Colonic mucosa (tissue), 4 donors: ENCODE measurements at regions not wholly inside any gene's neighbourhood (a gene's known extent, or its start where the extent isn't known, plus 50 kb on each side); places are given as distances from the start of the nearest gene placed in this dataset.

Experiments used
- DNase-seq: peaks from one replicate; pipeline ENCODE4 v3.0.0-alpha.2; 2020
- H3K27ac ChIP-seq: fragments of 200-600 bp; one replicate; pipeline ENCODE4 v1.8.0; 2021
- H3K27me3 ChIP-seq: fragments of 200-600 bp; one replicate; pipeline ENCODE4 v1.8.0; 2021
- H3K36me3 ChIP-seq: fragments of 200-600 bp; one replicate; pipeline ENCODE4 v1.8.0; 2021
- H3K4me1 ChIP-seq: fragments of 200-600 bp; one replicate; pipeline ENCODE4 v1.8.0; 2021; ENCODE audit warnings: mild to moderate bottlenecking
- H3K4me3 ChIP-seq: fragments of 200-600 bp; one replicate; pipeline ENCODE4 v1.8.0; 2021
- H3K9ac ChIP-seq, 2 donors: one replicate each; pipeline ENCODE4 v1.7.0; 2013; ENCODE audit warnings: control low read depth in 2 of 2, low read depth in 2 of 2, low read length in 2 of 2
- H3K9me3 ChIP-seq: fragments of 200-600 bp; one replicate; pipeline ENCODE4 v1.8.0; 2021
- intact Hi-C: fragments of 100-400 bp; cut with DNase I; formaldehyde crosslinking; loops from one replicate; pipeline ENCODE4 v1.14.1; 2022
- TF ChIP-seq, protein P1 (sequence below): fragments of 200-600 bp; IDR thresholded peaks from one replicate; pipeline ENCODE4 v1.8.0; 2022; ENCODE audit warnings: antibody characterized with exemption, mild to moderate bottlenecking
- donor health status: healthy.
- donor health status: DM: no; HTN: no; CAD: no.
- donor health status: DM: no; HTN: no; CAD: no.

DNA sequence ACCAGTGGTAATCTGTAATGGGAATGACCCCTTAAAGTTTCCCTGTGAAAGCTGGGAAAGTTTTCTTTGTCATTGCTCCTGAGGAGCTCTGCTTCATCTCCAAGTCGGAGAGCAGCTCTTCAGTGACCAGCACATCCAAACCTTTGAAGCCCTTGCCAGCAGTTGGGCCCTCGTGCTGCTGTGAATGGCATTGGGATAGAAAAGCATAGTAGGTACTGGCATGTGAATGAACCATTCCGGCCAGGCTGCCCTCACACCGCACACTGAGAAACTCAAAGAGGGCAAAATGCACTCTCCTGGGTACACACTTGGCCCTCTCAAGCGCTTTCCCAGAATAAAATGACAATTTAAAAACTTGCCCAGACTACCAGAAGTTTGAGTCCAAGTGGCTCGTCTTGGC is 1135.0 kb upstream of the WWC1 start:
- H3K4me3 ChIP-seq = no peak overlapping the region
- TF ChIP-seq, protein P1, sequence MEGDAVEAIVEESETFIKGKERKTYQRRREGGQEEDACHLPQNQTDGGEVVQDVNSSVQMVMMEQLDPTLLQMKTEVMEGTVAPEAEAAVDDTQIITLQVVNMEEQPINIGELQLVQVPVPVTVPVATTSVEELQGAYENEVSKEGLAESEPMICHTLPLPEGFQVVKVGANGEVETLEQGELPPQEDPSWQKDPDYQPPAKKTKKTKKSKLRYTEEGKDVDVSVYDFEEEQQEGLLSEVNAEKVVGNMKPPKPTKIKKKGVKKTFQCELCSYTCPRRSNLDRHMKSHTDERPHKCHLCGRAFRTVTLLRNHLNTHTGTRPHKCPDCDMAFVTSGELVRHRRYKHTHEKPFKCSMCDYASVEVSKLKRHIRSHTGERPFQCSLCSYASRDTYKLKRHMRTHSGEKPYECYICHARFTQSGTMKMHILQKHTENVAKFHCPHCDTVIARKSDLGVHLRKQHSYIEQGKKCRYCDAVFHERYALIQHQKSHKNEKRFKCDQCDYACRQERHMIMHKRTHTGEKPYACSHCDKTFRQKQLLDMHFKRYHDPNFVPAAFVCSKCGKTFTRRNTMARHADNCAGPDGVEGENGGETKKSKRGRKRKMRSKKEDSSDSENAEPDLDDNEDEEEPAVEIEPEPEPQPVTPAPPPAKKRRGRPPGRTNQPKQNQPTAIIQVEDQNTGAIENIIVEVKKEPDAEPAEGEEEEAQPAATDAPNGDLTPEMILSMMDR = no peak
- intact Hi-C loops = no loop called here
- H3K27ac ChIP-seq = no peak overlapping the region
- H3K9ac ChIP-seq = no peak overlapping the region
- H3K27me3 ChIP-seq = no peaks in the 10 kb centered on the region
- DNase-seq = no peak
- H3K4me1 ChIP-seq = no peaks in the 10 kb centered on the region
- H3K36me3 ChIP-seq = no peaks in the 10 kb centered on the region
- H3K9me3 ChIP-seq = no peaks in the 10 kb centered on the region

DNA sequence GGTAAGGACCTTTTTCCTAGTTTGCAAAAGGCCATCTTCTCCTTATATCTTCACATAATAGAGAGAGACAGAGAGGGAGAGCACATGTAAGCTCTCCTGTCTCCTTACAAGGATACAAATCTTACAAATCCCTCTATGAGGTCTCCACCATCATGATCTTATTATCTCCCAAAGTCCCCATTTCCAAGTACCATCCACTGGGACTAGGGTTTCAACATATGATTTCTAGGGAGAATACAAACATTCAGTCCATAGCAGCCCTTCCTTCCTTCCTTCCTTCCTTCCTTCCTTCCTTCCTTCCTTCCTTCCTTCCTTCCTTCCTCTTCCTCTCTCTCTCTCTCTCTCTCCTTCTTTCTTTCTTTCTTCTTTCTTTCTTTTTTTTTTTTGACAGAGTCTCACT is 1132.9 kb upstream of the WWC1 start:
- Histone ChIP-seq H3K27me3 (no peaks in the 10 kb centered on the region), H3K4me1 (no peaks in the 10 kb centered on the region), H3K9ac (no peak overlapping the region), H3K4me3 (no peak overlapping the region), H3K36me3 (no peaks in the 10 kb centered on the region), H3K27ac (no peak overlapping the region), H3K9me3 (no peaks in the 10 kb centered on the region)
- intact Hi-C loops = no loop called here
- TF ChIP-seq, protein P1 = no peak
- DNase-seq = no peak

DNA sequence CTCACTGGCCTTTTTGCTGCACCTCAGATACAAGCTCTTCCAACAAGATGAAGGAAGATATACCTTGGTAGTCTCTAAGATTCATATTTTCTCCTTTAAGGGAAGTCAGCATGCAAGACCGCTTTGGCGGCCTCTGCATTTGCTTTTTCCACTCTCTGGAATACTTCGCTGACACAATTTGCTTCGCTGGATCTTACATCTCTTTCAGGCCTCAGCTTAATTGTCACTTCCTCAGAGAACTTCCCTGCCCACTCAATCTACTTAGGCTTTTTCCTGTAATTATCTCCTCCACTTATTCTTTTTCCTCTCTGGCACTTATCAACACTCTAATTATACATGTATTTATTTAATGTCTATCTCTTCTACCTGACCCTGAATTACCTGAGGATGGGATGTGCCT is 1131.1 kb upstream of the WWC1 start:
- DNase-seq = no peak
- H3K27me3 ChIP-seq = no peaks in the 10 kb centered on the region
- H3K9ac ChIP-seq = no peak overlapping the region
- H3K36me3 ChIP-seq = no peaks in the 10 kb centered on the region
- TF ChIP-seq, protein P1 = no peak
- H3K4me1 ChIP-seq = no peaks in the 10 kb centered on the region
- no peaks in the 10 kb centered on the region for H3K9me3 ChIP-seq
- H3K4me3 ChIP-seq = no peak overlapping the region
- H3K27ac ChIP-seq = no peak overlapping the region
- intact Hi-C loops = no loop called here

DNA sequence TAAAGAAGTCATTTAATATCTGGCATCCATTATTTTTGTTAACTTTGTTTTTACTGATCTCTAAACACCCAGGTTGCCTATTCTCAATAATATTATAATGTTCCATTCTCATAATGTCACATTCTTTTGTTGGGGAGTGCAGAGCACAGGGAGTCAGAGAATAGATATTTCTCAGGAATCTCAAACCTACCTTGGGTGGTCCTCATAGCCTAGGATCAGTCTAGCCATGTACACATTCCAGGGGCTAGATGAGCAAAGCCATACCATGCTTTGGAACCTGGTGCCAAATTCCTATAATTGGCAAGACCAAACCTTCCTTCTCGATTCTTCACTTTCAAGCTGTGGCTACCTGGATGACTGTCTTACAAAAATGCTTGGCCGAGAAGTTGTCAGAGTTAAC is 1124.7 kb upstream of the WWC1 start:
- intact Hi-C loops = no loop called here
- DNase-seq = no peak
- H3K9me3 ChIP-seq = no peaks in the 10 kb centered on the region

DNA sequence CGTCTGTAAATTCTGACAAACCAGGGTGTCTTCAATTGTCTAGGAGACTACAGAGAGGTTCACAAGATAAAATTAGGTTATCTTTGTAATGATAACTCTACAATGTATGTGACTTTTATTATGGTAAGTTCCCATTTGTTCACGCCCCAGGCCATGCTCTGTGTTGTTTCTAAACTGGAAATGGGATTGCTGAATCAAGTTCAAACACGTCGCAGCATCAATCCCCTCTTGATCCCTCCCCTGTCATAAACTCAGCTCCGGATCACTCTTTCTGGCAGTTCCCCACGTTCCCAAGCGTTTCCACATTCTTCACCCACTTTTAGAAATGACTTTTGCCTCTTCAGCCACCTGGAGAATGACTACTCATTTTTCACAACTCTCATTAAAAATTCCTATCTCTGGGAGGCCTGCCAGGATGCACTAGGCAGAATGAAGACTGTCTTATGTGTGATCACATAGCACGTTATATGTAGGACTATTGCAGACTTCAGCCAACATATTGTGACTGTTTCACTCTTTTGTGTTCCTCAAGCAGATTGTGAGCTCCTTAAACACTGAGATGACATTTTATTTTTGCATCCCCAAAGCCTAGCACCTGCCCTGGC is 1124.2 kb upstream of the WWC1 start:
- no peaks in the 10 kb centered on the region for H3K9me3 ChIP-seq
- DNase-seq = no peak
- intact Hi-C loops = no loop called here

More for the DNA sequence above, 1124.7 kb upstream of the WWC1 start:
- no peak overlapping the region for H3K9ac ChIP-seq
- H3K36me3 ChIP-seq = no peaks in the 10 kb centered on the region
- TF ChIP-seq, protein P1 = no peak
- H3K4me1 ChIP-seq = no peaks in the 10 kb centered on the region
- no peaks in the 10 kb centered on the region for H3K27me3 ChIP-seq
- no peak overlapping the region for H3K27ac ChIP-seq
- no peak overlapping the region for H3K4me3 ChIP-seq

More for the DNA sequence above, 1124.2 kb upstream of the WWC1 start:
- H3K27me3 ChIP-seq = no peaks in the 10 kb centered on the region
- no peak overlapping the region for H3K4me3 ChIP-seq
- TF ChIP-seq, protein P1 = no peak
- no peaks in the 10 kb centered on the region for H3K36me3 ChIP-seq
- no peak overlapping the region for H3K9ac ChIP-seq
- no peaks in the 10 kb centered on the region for H3K4me1 ChIP-seq
- H3K27ac ChIP-seq = no peak overlapping the region
